ENCODE measurements at regions not wholly inside any gene's neighbourhood (a gene's known extent, or its start where the extent isn't known, plus 50 kb on each side); places are given as distances from the start of the nearest gene placed in this dataset.

GRCh38 chr13:99843872-99844271 is 127.7 kb downstream of the ZIC5 start:
- no peak for TF ChIP-seq CTCF (IDR thresholded peaks at IDR 0.05)

- TF ChIP-seq CTCF (IDR thresholded peaks at IDR 0.05) = no peak
These were observed 129.2 kb downstream of the ZIC5 start for GRCh38 chr13:99842405-99842804.

GRCh38 chr13:99836291-99836690 is 135.3 kb downstream of the ZIC5 start:
- no peak for TF ChIP-seq CTCF (IDR thresholded peaks at IDR 0.05)

GRCh38 chr13:99835442-99835841 is 136.1 kb downstream of the ZIC5 start:
- no peak for TF ChIP-seq CTCF (IDR thresholded peaks at IDR 0.05)

- no peak for TF ChIP-seq CTCF (IDR thresholded peaks at IDR 0.05)
These were observed 137.3 kb downstream of the ZIC5 start for GRCh38 chr13:99834246-99834645.

GRCh38 chr13:99832347-99832746 is 139.2 kb downstream of the ZIC5 start:
- TF ChIP-seq CTCF (IDR thresholded peaks at IDR 0.05) = no peak

- no peak for TF ChIP-seq CTCF (IDR thresholded peaks at IDR 0.05)
These were observed 140.6 kb downstream of the ZIC5 start for GRCh38 chr13:99830931-99831330.

GRCh38 chr13:99829593-99830239 is 141.9 kb downstream of the ZIC5 start:
- TF ChIP-seq CTCF (IDR thresholded peaks at IDR 0.05) = no peak
